ENCODE measurements at regions not wholly inside any gene's neighbourhood (a gene's known extent, or its start where the extent isn't known, plus 50 kb on each side); places are given as distances from the start of the nearest gene placed in this dataset.

- no peak for TF ChIP-seq CTCF (IDR thresholded peaks at IDR 0.05; ENCODE audit: poor library complexity)
- no peak for TF ChIP-seq EZH2 (IDR thresholded peaks at IDR 0.05; ENCODE audit: borderline replicate concordance)
- TF ChIP-seq EZH2phosphoT487 (IDR thresholded peaks at IDR 0.05; ENCODE audit: low read depth, severe bottlenecking, unreplicated experiment) = no peak
These were observed 83.9 kb upstream of the GJB5 start for GRCh38 chr1:34670982-34671381.

All from hepatocyte (in vitro differentiated cells).